BE2C (cell line): ENCODE measurements at regions not wholly inside any gene's neighbourhood (a gene's known extent, or its start where the extent isn't known, plus 50 kb on each side); places are given as distances from the start of the nearest gene placed in this dataset.
A peak's percentile ranks its signal among the peaks of the same experiment; 100 is the strongest.

Experiments used
- DNase-seq: peaks from one replicate; pipeline ENCODE4 v3.0.0-alpha.2; 2020
- H3K27me3 ChIP-seq: fragments of 250-450 bp; sonication (Bioruptor Pico); 2 replicates; pipeline ENCODE4 v1.5.1; 2020; ENCODE audit warnings: mild to moderate bottlenecking
- H3K36me3 ChIP-seq: fragments of 250-450 bp; sonication (Bioruptor Pico); 2 replicates; pipeline ENCODE4 v1.5.1; 2020; ENCODE audit warnings: mild to moderate bottlenecking
- H3K4me1 ChIP-seq: fragments of 250-450 bp; sonication (Bioruptor Pico); 2 replicates; pipeline ENCODE4 v1.5.1; 2020
- H3K4me3 ChIP-seq: 2 replicates; pipeline ENCODE4 v1.5.1; 2011; ENCODE audit warnings: low read depth, low read length
- H3K9me3 ChIP-seq: fragments of 250-450 bp; sonication (Bioruptor Pico); 2 replicates; pipeline ENCODE4 v1.5.1; 2020
- CTCF ChIP-seq: IDR thresholded peaks from 2 replicates; pipeline ENCODE4 v1.5.1; 2012; ENCODE audit warnings: mild to moderate bottlenecking, low read depth, low read length

GRCh38 chr18:76610933-76611749 is 116.1 kb upstream of the ZNF516 start:
- no peaks in the 10 kb centered on the region for H3K27me3 ChIP-seq
- no peak overlapping the region for H3K4me3 ChIP-seq
- no peaks in the 10 kb centered on the region for H3K4me1 ChIP-seq
- no peak for TF ChIP-seq CTCF
- DNase-seq, result no peak
- no peaks in the 10 kb centered on the region for H3K9me3 ChIP-seq
- H3K36me3 ChIP-seq, result no peaks in the 10 kb centered on the region

- no peaks in the 10 kb centered on the region for H3K27me3 ChIP-seq
- H3K36me3 ChIP-seq, result no peaks in the 10 kb centered on the region
- H3K4me3 ChIP-seq, result no peak overlapping the region
- no peak for TF ChIP-seq CTCF
- H3K9me3 ChIP-seq, result no peaks in the 10 kb centered on the region
- no peaks in the 10 kb centered on the region for H3K4me1 ChIP-seq
- DNase-seq, result no peak
These were observed 115.0 kb upstream of the ZNF516 start for GRCh38 chr18:76610012-76610411.

GRCh38 chr18:76605341-76605929 is 110.4 kb upstream of the ZNF516 start:
- no peak overlapping the region for H3K4me3 ChIP-seq
- H3K9me3 ChIP-seq, result no peaks in the 10 kb centered on the region
- no peaks in the 10 kb centered on the region for H3K36me3 ChIP-seq
- TF ChIP-seq CTCF, result no peak
- no peaks in the 10 kb centered on the region for H3K27me3 ChIP-seq
- no peaks in the 10 kb centered on the region for H3K4me1 ChIP-seq
- DNase-seq, result no peak

GRCh38 chr18:76604935-76605240 is 109.8 kb upstream of the ZNF516 start:
- Histone ChIP-seq H3K27me3 (no peaks in the 10 kb centered on the region), H3K9me3 (no peaks in the 10 kb centered on the region)

GRCh38 chr18:76604108-76604934 is 109.3 kb upstream of the ZNF516 start:
- TF ChIP-seq CTCF, result no peak
- Histone ChIP-seq H3K27me3 (no peaks in the 10 kb centered on the region), H3K9me3 (no peaks in the 10 kb centered on the region), H3K4me3 (peak overlapping the region; percentile 28), H3K36me3 (no peaks in the 10 kb centered on the region), H3K4me1 (no peaks in the 10 kb centered on the region)
- no peak for DNase-seq

More at GRCh38 chr18:76604935-76605240, 109.8 kb upstream of the ZNF516 start:
- no peak for TF ChIP-seq CTCF
- Histone ChIP-seq H3K36me3 (no peaks in the 10 kb centered on the region), H3K4me1 (no peaks in the 10 kb centered on the region), H3K4me3 (no peak overlapping the region)
- DNase-seq, result no peak
